HG03378 (cell line): ENCODE measurements at regions not wholly inside any gene's neighbourhood (a gene's known extent, or its start where the extent isn't known, plus 50 kb on each side); places are given as distances from the start of the nearest gene placed in this dataset.

Experiments used
- ATAC-seq: cut with Tn5 transposase; IDR thresholded peaks from one replicate; pipeline ENCODE4 v1.9.1; 2021; ENCODE audit warnings: mild to moderate bottlenecking, moderate library complexity; ENCODE audit not compliant: unreplicated experiment

DNA sequence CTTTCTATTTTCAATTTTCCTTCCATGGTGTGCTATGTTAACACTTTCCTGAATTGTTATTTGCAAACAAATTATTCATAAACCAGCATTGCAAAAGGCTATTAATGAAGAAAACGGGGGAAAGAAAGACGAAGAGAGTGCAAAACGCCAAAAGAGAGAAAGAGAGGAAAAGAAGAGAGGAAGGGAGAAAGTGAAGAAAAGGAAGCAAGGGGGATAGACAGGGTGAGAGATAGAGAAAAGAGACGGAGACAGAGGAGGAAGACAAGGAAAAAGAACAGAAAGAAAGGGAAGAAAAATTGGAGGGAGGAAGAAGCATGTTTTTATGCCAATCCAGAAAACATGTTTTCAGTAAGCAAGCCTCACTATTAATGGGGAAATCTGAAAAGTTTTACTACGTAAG is 310.6 kb downstream of the TFEC start:
- no peak for ATAC-seq

DNA sequence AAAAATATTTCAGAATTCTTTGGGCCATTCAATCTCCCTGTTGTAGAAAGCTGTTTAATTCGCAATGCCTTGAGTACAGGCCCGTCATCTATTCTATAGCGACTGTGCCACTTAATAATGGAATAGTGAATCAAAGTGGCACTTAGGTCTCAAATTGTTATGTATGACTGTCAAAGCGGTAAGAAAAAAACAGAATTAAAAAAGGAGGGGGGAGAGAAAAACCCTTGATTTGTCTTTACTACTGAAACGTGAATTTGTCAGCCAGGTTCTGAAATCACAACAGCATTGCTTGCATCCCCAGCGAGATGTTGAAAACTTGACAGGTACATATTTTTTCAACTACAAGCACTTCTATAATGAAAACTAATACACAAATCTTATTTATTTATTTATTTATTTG is 320.9 kb downstream of the TFEC start:
- no peak for ATAC-seq

DNA sequence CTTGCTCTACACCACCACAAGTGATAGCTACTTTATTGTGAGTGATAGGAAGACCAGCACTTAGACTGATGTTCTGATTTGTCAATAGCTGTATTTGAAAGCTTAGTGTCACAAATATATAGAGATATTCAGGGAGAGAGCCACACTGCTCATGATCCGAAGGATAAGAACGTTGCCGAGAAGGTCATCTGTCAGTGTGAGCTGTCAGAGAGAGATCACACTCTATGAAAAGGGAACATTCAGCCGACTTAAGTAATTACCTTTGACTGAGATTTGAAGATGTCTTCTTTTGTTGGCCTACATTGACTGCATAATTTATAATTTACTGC is 322.6 kb downstream of the TFEC start:
- no peak for ATAC-seq

DNA sequence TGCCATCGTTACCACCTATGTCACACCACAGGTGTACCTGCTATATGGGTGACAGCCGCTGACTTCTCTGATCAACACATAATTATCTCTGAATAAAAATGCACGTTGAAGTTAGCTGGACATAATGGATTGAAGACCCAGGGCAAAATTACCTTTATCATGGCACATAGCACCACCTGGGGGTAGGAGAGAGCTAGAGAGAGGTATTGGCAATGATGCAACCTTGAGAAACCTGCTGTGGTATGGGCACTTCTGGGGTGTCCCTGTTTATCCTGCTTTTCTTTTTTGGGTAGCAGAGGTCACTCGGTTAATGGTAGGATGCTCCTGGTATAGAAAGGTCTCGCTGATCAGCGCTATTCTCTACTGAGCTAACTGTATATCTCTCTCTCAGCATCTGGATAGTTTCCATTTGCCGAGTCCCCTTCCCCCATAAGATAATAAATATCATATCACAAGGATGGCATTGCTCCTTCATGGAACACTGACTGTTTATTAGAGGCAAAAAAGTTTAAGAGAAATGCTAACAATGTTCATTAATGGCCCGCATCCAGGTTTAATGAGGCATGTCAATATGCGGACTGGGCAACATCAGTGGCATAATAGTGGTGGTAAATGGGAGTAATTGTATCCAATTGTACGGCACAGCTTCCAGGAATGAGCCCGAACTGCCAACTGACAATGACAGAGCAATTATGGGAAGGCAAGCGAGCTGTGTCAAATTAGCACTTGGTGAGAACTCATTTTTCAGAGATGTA is 323.1 kb downstream of the TFEC start:
- ATAC-seq, result no peak

DNA sequence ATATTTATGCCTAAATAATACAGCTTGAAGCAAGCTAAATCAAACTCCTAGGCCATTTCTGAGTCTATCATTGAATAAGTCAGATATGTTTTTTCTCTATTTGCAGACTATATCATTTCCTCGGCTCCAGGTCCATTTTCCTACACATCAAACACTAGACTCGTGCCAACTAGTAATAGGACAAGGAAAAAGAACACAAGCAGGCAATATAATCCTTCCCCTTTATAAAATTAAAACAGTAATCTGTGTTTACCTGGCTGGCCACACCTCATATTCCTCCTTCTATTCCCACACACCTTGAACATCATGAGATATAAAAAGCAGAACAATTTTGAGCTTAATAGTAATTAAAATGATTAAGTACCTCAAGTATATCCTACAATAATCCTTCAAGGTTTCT is 325.7 kb downstream of the TFEC start:
- no peak for ATAC-seq

DNA sequence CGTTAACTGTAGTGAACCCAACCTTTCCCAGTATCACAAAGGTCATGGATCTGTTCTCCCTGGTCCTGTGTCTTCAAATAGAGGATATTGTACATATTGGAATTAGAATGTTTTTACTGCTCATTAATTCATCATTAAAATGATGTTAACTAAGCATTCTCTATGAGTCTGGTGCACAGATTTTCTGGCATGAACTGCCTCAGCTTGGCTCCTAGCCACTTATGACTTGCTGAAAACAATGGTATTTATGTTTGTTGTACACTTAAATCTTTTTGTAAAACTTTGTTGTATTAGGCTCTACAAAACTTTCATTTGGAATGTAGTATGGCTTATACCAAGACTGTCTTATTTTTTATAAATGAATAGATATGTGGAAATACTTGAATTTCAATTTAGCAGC is 329.4 kb downstream of the TFEC start:
- ATAC-seq, result no peak

DNA sequence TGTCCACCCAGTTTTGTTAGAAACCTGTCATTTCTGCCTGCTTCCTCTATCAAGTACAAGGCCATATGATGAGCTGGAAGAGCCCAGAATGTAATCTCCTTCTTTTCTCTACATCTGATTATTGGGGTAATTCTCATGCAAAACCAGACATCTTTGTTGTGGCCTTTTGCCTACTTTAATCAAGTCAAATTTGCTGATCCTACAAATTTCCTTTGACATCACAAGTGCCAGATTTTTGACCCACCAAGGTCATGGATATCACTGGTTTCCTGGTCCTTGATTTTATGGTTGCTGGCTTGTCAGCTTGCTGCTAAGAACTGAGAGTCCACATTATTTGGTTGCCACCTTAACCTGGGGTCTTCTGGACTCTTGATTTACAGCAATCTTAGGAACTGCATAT is 336.1 kb downstream of the TFEC start:
- ATAC-seq, result no peak

DNA sequence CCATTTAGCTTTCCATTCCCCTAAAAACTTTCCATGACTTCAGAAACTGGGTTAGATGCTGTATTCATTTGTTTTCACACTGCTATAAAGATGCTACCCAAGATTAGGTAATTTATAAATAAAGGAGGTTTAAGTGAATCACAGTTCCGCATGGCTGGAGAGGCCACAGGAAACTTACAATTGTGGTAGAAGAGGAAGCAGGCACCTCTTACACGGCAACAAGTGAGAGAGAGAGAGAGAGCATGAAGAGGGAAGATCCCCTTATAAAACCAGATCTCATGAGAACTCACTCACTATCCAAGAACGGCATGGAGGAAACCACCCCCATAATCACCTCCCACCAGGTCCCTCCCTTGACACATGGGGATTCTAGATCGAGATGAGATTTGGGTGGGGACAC is 336.8 kb downstream of the TFEC start:
- ATAC-seq, result no peak

DNA sequence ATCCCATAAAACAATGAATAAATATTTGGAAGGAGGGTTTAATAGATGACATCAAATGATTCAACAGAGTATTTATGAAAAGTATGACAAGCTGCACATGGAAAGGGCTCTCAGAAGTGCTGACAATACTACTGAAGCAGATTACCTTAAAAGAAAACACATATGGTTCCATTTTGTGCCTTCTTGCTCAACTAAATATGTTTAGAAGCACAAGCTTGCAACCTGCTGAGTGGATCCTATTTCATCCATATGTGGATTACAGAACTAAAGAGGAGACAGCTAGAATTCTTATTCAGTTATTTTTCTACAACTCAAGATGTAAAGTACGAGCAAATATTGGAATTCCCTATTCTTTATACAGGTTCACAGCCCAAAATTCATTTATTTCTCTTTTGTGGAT is 340.6 kb downstream of the TFEC start:
- ATAC-seq, result no peak

DNA sequence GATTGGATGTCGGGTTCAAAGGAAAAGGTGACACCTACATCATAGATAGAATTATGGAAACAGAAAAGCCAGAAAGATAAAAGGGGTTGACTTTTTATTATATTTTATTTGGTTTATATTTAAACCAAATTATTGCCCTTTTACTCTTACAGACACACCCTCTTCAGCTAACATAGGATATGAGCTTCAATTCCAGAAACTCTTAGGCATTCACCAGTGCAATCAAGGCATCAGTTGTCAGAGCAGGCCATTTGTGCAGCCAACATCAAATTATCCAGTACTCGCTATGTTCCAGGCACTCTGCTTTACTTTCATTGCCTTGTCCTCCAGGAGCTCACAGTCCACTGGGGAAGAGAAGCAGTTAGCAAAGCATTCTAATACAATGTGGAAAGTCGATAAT is 347.5 kb downstream of the TFEC start:
- no peak for ATAC-seq

DNA sequence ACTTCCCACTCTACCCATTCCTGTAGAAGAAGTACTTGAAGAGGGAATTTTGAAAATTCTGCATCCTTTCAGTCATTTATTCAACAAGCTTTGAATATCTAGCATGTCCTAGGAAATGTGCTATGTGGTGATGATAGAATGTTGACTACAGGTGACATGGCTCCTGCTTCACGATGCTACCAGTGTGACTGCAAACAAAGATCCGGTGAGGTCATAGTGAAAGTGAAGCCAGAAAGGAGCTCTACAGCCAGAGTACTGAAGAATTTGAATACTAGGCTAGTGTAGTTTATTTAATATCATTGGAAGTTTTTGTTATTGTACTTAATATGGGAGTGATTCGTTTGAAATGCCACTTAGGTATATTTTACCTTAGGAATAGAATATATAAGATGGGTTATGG is 348.1 kb downstream of the TFEC start:
- ATAC-seq, result peak; percentile 69

DNA sequence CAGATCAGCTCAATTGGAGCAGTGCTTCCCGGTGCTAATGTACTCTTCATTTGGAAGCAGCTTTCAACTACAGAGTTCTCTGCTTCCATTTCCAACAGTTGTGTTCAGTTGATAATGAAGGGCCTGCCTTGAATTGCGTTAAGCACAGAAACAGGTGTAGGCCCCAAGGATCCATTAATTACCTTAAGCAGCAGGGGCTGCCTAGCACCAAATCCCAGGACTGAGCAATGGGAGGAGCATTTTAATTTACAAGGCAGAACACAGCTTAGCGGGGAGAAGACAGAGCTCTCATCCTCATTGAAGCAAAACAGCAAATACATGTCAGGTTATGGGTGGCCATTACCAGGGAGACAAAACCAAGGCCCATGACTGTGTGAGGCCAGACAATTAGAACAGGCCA is 349.6 kb downstream of the TFEC start:
- ATAC-seq, result no peak

DNA sequence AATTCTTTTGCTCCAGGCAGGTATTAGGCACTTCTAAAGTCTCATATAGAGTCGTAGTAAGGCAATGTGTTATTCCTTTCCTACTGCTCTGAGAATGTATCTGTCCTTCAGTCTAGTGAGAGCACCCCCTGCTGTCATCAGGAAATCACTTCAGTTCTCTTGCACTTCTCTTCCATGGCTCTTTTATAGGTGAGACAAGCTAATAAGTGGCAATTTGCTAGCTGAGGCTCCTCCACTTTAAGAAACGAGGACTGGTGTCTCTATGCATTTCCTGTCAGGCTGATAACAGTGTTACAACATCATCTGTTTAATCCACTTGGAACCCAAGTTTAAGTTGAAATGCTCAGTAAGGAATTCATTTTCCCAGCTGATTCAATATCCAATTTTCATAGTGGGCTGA is 350.6 kb downstream of the TFEC start:
- ATAC-seq, result peak; percentile 82

DNA sequence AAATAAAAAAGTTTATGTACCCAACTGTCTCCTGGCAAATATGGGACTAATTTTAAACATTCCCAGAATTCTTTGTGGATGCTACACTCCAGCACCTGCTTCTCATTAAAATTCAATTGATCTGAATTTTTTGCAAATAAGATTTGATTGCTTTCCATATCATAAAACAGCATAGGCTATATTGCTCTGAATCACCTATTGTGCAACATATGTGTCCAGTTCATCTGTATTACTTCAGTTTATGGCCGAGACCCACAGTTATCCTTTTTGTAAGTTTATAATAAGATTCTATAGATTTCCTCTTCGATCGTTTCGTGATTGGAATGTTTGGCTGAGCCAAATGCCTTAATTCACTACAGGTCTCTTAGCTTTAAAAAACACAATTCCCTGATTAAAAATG is 351.1 kb downstream of the TFEC start:
- no peak for ATAC-seq

DNA sequence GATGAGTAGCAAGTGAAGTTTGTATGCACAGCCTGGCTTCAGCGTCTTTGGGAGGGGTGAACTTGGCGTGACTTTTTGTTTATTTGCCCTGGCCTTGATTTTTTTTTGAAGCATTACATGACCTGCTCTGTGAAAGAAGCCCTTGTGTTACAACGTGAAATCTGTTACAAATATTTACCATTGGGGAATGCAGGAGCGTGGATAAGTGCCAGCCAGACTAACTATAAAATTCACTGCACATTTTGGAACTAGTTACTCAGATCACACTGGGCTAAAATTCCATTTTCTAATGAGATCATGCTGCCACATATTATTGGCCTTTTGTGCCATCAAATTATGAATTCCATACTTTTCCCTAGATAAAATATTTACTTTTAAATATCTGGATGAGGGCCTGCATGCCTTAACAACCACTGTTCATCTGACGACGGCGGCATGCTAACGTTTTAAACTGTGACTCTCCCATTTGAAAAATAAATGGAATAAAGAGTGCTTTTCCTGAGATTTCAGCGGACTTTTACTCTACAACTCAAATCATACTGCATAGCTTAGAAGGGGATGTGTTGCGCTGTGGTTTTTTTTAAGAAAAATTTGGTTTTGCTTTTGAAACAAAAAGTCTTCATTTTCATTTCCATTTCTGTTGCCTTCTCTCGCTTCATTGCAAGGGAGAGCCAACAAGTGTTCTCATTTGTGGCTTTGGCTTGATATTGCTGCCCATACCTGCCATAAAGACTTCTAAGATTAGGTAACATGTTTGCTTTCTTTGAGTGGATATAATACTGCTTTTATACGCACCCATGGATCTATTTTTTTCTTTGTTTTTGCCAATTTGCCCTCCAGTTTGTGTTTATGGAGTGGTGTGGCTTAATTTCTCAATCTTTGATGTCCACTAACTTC is 352.2 kb downstream of the TFEC start:
- ATAC-seq, result no peak

DNA sequence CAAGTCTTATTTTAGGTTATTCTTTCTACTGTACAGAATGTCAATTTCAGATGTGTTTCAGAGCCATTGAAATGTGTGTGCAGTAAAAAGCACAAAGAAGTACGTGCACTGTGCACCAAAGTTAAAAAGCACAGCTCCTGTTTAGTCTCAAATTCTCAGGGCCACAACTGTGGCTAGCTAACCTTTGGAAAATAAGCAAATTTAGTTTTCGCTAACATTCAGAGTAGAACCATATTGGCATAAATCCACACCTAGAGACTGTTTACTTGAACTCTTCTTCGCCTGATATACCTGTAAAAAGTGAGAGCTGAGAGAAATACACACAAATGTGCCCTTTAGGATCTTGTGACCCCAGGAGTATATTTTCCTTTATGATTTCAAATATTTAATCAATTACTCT is 353.9 kb downstream of the TFEC start:
- no peak for ATAC-seq

DNA sequence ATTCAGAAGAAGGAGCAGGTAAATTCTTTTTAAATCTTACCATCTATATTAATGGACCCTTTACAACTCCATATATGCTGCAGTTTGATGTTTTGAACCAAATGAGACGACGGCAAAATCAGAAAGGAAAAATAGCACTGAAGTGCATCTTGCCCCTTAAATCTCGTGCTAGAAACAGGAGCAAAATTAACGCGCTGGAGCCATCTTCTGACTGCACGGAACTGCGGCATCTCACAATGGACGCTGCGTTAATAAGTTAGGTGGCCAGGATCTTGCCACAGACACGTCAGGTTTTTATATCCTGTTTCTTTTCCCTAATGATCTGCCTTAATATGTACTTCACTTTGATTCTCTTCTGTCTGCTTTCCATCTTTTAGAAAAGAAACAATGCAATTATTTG is 354.5 kb downstream of the TFEC start:
- no peak for ATAC-seq

DNA sequence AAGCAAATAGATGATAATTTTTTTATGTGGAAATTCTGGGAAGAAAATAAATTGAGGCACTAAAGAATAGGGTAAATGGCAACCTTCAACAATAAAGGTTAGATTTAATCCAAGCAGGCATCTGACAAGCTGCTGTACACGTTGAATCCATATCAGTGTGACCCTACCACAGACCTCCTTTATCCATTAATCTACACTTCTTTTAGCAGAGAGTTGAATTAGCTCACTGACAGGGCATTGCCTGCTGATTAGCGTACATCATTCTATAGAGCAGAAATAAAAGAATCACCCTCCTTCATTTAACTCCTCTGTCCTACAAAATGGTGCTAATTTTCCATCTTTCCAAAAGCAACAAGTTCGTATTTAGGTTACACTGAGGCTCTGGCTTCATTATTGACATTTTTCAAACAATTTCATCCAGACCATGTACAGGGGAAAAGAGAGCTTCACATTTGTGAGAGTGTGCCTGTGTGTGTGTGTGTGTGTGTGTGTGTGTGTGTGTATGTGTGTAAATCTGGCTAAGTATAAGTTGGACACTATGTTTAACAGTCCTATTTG is 356.0 kb downstream of the TFEC start:
- ATAC-seq, result no peak

DNA sequence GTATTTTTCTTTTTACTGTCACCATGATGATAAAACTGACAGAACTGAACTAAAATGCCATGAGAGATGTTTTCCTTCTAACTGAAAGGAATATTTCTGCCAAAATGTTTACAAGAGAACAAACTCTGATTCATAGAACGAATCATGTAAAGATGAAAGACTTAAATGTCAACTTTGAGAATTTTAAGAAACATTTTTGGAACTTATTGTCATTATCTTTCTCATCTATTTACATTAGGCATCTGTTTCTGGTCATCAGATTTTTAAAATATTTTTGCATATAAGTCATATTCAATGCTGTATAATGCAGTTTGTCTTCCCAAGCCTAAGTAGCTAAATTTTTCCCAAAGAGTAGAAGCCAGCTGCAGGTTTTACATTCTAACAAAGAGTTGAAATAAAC is 358.5 kb downstream of the TFEC start:
- ATAC-seq, result no peak

DNA sequence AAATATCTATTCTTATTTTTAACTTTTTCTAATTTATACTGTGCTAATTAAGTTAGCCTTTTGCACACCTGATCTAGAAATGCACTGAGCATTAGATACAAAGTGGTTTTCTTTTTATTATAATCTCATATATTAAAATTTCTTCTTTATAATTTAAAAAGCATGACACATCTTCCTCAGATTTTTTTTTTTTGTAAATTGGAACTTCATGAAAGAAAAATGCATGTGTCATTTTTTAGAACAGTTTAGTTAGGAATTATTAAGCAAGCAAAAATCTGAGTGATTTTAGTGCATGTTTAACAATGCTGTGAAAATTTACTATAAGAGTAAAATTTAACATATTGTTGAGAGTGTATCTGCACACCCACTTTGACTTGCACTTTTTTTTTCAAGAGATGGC is 367.9 kb downstream of the TFEC start:
- no peak for ATAC-seq

DNA sequence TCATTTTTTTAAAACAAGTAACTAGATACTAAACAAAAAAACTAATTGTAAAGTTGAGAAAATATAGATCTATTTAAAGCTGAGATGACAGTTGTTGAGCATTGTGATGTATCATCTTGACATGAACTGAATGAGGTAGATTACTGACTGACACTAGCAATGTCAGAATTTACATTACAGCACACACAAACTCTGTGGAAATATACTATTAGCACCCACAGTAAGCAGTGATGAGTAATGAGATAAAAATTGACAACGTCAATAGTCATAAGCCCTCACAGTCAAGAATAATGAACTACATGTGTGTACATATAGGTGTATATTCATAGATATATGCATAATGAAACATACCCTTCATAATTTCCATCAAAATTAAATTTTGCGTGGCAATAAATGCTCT is 368.4 kb downstream of the TFEC start:
- no peak for ATAC-seq

DNA sequence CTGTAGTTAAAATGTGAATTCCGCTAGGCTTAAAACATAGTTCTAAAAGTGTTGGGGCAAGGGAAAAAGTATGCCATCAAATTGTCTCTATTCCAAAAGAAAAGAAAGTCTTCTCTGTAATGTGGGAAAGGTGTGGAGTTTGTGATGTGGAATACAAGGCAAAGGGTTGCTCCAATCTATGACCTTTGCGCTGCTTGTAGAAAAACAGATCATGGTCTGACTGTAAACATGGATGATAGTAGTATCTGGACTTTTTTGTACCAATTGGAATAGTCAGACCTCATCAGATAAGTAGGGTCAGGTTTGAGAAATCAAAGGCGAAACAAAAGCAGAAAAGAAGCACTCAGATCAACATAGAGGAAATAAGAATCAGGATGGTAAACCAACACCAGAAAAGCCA is 372.3 kb downstream of the TFEC start:
- no peak for ATAC-seq
